ENCODE measurements at regions not wholly inside any gene's neighbourhood (a gene's known extent, or its start where the extent isn't known, plus 50 kb on each side); places are given as distances from the start of the nearest gene placed in this dataset.

DNA sequence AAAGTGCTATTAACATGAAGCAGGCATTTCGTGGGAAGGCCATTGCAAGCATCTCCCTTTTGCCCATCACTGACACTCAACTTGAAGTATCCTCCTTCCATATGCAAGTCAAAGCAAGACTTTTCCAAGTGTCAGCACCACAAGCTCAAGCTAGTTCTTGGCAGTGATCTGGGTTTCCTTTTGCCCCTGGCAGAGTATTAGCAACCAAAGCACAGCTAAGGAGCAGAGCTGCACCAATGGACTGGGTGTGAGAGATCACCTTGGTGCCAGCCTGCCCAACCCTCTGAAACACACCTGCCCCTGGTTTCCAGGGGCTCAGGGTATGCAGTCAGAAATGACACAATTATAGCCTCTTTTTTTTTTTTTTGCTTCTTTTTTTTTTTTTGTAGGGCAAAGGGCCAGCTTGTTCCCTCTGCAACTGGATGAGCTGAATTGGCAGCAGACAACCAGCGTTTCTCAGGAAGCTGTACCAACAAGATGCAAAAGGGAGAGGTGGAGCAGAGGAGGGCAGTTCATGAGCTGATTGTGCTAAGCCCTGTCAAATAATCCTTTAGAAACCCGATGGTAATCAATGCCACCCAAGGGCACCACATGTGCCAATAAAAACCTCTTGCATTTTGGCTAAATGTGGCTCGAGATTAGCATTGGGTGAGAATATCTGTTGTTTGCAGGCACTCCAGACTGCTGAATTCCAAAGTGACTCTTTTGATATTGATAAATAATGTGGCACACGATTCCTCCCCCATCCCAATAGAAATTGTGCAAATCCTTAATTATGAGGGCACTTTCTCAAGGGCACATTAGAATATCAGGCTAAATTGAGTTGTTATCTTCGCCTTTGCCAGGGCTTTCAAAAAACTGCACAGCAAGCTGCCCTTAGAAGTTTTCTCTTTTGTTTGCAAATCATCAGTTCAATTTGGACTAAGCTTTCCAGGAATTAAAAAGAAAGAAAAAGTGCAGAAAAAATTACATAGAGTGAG lies 192.4 kb downstream of the GAS1 start:
- H3K79me2 ChIP-seq (ENCODE audit: control insufficient read depth, insufficient read depth, low read length), result no peaks in the 10 kb centered on the region
- no peak overlapping the region for H3K27ac ChIP-seq (ENCODE audit: extremely low read depth, low read depth, low read length)
- CTCF ChIA-PET (ENCODE audit: low intra/inter-chr PET ratio), result no interaction called here
- in situ Hi-C loops (cut with MboI) (no loop called here), intact Hi-C loops (cut with micrococcal nuclease) (no loop called here)
- BruUV-seq (replicated peaks), result no TSS peak
- no peak overlapping the region for H3K9ac ChIP-seq (ENCODE audit: insufficient read depth in 1 of 2, low read depth in 2 of 2, low read length in 2 of 2)
- no peak for FAIRE-seq
- H3K4me1 ChIP-seq (replicated peaks in 1 of 2; ENCODE audit: control insufficient read depth in 2 of 2, insufficient read depth in 2 of 2, low read length in 2 of 2), result no peaks in the 10 kb centered on the region
- DNase-seq (ENCODE audit: extremely low read depth in 1 of 4, low spot score in 3 of 4), result no peak
- H3K4me3 ChIP-seq, result no peak overlapping the region
- H3K4me2 ChIP-seq (ENCODE audit: insufficient read depth, low read length), result no peak overlapping the region
- H3K36me3 ChIP-seq (ENCODE audit: control insufficient read depth, insufficient read depth, low read length), result no peaks in the 10 kb centered on the region
- no peaks in the 10 kb centered on the region for H3K9me1 ChIP-seq (ENCODE audit: control insufficient read depth, insufficient read depth, low read length)
- no peaks in the 10 kb centered on the region for H3K27me3 ChIP-seq (ENCODE audit: control insufficient read depth in 2 of 2, insufficient read depth in 2 of 2, low read length in 2 of 2)
- ATAC-seq, result no peak
- POLR2A ChIA-PET, result interaction anchor here (0.6 kb wide), 1 partner anchor 214 kb away, joined by 3 read pairs; no protein-coding TSS in a partner anchor
- no peaks in the 10 kb centered on the region for H3K9me3 ChIP-seq (replicated peaks; ENCODE audit: control insufficient read depth, insufficient read depth, low read depth, low read length)
- H2AFZ ChIP-seq (ENCODE audit: low read depth, low read length), result no peak overlapping the region
- 2% methylated on average over 6 of the region's 6 CpGs for WGBS (ENCODE audit: insufficient coverage, low coverage, missing lambda C conversion rate)
- H4K20me1 ChIP-seq (replicated peaks; ENCODE audit: control insufficient read depth, insufficient read depth, low read length), result no peaks in the 10 kb centered on the region
- TF ChIP-seq ZNF282 (CRISPR knock-in tag; IDR thresholded peaks at IDR 0.05) (no peak), SAFB2 (IDR thresholded peaks at IDR 0.05; ENCODE audit: borderline replicate concordance, low read depth, low read length, severe bottlenecking) (no peak), SMARCC2 (IDR thresholded peaks at IDR 0.05; ENCODE audit: low read depth) (no peak), ZNF23 (CRISPR knock-in tag; IDR thresholded peaks at IDR 0.05) (no peak), TEAD1 (CRISPR knock-in tag; IDR thresholded peaks at IDR 0.05) (no peak), ZC3H8 (IDR thresholded peaks at IDR 0.05) (no peak), SRSF3 (IDR thresholded peaks at IDR 0.05; ENCODE audit: insufficient read depth, low read length) (no peak), HNRNPLL (IDR thresholded peaks at IDR 0.05; ENCODE audit: low read depth, low read length, poor library complexity, severe bottlenecking) (no peak), MTF1 (CRISPR knock-in tag; IDR thresholded peaks at IDR 0.05; ENCODE audit: borderline replicate concordance) (no peak), ZNF197 (CRISPR knock-in tag; IDR thresholded peaks at IDR 0.05; ENCODE audit: low read depth) (no peak), ZFPM2 (CRISPR knock-in tag; IDR thresholded peaks at IDR 0.05) (no peak)
- TF ChIP-seq, protein P1, sequence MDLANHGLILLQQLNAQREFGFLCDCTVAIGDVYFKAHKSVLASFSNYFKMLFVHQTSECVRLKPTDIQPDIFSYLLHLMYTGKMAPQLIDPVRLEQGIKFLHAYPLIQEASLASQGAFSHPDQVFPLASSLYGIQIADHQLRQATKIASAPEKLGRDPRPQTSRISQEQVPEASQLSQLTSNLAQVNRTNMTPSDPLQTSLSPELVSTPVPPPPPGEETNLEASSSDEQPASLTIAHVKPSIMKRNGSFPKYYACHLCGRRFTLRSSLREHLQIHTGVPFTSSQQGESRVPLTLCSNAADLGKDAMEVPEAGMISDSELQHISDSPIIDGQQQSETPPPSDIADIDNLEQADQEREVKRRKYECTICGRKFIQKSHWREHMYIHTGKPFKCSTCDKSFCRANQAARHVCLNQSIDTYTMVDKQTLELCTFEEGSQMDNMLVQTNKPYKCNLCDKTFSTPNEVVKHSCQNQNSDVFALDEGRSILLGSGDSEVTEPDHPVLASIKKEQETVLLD (IDR thresholded peaks at IDR 0.05), result no peak
- TF ChIP-seq, protein P2, sequence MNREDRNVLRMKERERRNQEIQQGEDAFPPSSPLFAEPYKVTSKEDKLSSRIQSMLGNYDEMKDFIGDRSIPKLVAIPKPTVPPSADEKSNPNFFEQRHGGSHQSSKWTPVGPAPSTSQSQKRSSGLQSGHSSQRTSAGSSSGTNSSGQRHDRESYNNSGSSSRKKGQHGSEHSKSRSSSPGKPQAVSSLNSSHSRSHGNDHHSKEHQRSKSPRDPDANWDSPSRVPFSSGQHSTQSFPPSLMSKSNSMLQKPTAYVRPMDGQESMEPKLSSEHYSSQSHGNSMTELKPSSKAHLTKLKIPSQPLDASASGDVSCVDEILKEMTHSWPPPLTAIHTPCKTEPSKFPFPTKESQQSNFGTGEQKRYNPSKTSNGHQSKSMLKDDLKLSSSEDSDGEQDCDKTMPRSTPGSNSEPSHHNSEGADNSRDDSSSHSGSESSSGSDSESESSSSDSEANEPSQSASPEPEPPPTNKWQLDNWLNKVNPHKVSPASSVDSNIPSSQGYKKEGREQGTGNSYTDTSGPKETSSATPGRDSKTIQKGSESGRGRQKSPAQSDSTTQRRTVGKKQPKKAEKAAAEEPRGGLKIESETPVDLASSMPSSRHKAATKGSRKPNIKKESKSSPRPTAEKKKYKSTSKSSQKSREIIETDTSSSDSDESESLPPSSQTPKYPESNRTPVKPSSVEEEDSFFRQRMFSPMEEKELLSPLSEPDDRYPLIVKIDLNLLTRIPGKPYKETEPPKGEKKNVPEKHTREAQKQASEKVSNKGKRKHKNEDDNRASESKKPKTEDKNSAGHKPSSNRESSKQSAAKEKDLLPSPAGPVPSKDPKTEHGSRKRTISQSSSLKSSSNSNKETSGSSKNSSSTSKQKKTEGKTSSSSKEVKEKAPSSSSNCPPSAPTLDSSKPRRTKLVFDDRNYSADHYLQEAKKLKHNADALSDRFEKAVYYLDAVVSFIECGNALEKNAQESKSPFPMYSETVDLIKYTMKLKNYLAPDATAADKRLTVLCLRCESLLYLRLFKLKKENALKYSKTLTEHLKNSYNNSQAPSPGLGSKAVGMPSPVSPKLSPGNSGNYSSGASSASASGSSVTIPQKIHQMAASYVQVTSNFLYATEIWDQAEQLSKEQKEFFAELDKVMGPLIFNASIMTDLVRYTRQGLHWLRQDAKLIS (CRISPR knock-in tag; IDR thresholded peaks at IDR 0.05), result no peak
- TF ChIP-seq, protein P3, sequence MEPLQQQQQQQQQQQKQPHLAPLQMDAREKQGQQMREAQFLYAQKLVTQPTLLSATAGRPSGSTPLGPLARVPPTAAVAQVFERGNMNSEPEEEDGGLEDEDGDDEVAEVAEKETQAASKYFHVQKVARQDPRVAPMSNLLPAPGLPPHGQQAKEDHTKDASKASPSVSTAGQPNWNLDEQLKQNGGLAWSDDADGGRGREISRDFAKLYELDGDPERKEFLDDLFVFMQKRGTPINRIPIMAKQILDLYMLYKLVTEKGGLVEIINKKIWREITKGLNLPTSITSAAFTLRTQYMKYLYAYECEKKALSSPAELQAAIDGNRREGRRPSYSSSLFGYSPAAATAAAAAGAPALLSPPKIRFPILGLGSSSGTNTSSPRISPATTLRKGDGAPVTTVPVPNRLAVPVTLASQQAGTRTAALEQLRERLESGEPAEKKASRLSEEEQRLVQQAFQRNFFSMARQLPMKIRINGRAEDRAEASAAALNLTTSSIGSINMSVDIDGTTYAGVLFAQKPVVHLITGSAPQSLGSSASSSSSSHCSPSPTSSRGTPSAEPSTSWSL (CRISPR knock-in tag; IDR thresholded peaks at IDR 0.05; ENCODE audit: borderline replicate concordance), result no peak

All from K562 (cell line).